Loucy (cell line): ENCODE measurements at regions not wholly inside any gene's neighbourhood (a gene's known extent, or its start where the extent isn't known, plus 50 kb on each side); places are given as distances from the start of the nearest gene placed in this dataset.

Experiments
- H2AFZ ChIP-seq: fragments of 200-600 bp; sonication (generic); 2 replicates; pipeline ENCODE4 v1.6.0; 2016; ENCODE audit warnings: antibody characterized with exemption, mild to moderate bottlenecking, low read length, moderate library complexity
- H3F3A ChIP-seq: fragments of 200-600 bp; 2 replicates; pipeline ENCODE4 v1.6.0; 2016; ENCODE audit warnings: antibody characterized with exemption, low read depth, mild to moderate bottlenecking
- H3K27me3 ChIP-seq: fragments of 200-600 bp; sonication (generic); 2 replicates; pipeline ENCODE4 v1.6.1; 2014; ENCODE audit warnings: low read length, mild to moderate bottlenecking; ENCODE audit not compliant: insufficient read depth, poor library complexity, severe bottlenecking
- H3K36me3 ChIP-seq: fragments of 200-600 bp; sonication (generic); 2 replicates; pipeline ENCODE4 v1.6.1; 2016; ENCODE audit warnings: low read length; ENCODE audit not compliant: insufficient read depth
- H3K4me1 ChIP-seq: fragments of 200-600 bp; sonication (generic); 2 replicates; pipeline ENCODE4 v1.5.1; 2014; ENCODE audit warnings: low read length, mild to moderate bottlenecking; ENCODE audit not compliant: insufficient read depth, poor library complexity, severe bottlenecking
- H3K4me2 ChIP-seq: fragments of 200-600 bp; sonication (generic); 2 replicates; pipeline ENCODE4 v1.6.0; 2014; ENCODE audit warnings: antibody characterized with exemption, low read length, low read depth, mild to moderate bottlenecking; ENCODE audit not compliant: poor library complexity, severe bottlenecking
- H3K4me3 ChIP-seq: fragments of 200-600 bp; sonication (generic); 2 replicates; pipeline ENCODE4 v1.5.1; 2014; ENCODE audit warnings: low read length, mild to moderate bottlenecking, mixed read lengths; ENCODE audit not compliant: poor library complexity, severe bottlenecking
- H3K79me2 ChIP-seq: fragments of 200-600 bp; sonication (generic); 2 replicates; pipeline ENCODE4 v1.6.1; 2014; ENCODE audit warnings: low read length; ENCODE audit not compliant: insufficient read depth
- H3K9ac ChIP-seq: fragments of 200-600 bp; sonication (generic); 2 replicates; pipeline ENCODE4 v1.6.0; 2014; ENCODE audit warnings: mild to moderate bottlenecking, low read depth, low read length, moderate library complexity; ENCODE audit not compliant: poor library complexity, severe bottlenecking
- H3K9me2 ChIP-seq: fragments of 200-600 bp; sonication (generic); replicated peaks from 2 replicates; pipeline ENCODE4 v1.6.1; 2016; ENCODE audit warnings: low read depth, low read length, mixed read lengths
- H3K9me3 ChIP-seq: fragments of 200-600 bp; sonication (generic); 2 replicates; pipeline ENCODE4 v1.6.1; 2014; ENCODE audit warnings: mild to moderate bottlenecking, antibody characterized with exemption, low read length, low read depth; ENCODE audit not compliant: insufficient read depth
- H4K20me1 ChIP-seq: fragments of 200-600 bp; sonication (generic); 2 replicates; pipeline ENCODE4 v1.6.0; 2014; ENCODE audit warnings: antibody characterized with exemption, low read length, mild to moderate bottlenecking; ENCODE audit not compliant: insufficient read depth, poor library complexity, severe bottlenecking
- EZH2phosphoT487 ChIP-seq: fragments of 200-600 bp; IDR thresholded peaks from 2 replicates; pipeline ENCODE4 v1.6.1; 2018; ENCODE audit warnings: antibody characterized with exemption, mild to moderate bottlenecking, moderate library complexity, borderline replicate concordance
- TF ChIP-seq, protein P1 (sequence below): fragments of 200-600 bp; sonication (generic); conservative IDR thresholded peaks from 2 replicates; pipeline ENCODE4 v1.5.1; 2014; ENCODE audit warnings: mild to moderate bottlenecking, antibody characterized with exemption, low read length

DNA sequence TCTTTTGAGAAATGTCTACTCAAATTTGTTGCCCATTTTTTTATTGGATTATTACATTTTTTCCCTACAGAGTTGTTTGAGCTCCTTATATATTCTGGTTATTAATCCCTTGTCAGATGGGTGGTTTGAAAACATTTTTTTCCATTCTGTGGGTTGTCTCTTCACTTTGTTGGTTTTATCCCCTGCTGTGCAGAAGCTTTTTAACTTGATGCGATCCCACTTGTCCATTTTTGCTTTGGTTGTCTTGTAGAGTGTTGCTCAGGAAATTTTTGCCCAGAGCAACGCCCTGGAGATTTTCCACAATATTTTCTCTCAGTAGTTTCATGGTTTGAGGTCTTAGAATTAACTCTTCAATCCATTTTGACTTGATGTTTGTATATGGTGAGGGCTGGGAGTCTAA is 592.8 kb upstream of the GOT2 start:
- TF ChIP-seq, protein P1, sequence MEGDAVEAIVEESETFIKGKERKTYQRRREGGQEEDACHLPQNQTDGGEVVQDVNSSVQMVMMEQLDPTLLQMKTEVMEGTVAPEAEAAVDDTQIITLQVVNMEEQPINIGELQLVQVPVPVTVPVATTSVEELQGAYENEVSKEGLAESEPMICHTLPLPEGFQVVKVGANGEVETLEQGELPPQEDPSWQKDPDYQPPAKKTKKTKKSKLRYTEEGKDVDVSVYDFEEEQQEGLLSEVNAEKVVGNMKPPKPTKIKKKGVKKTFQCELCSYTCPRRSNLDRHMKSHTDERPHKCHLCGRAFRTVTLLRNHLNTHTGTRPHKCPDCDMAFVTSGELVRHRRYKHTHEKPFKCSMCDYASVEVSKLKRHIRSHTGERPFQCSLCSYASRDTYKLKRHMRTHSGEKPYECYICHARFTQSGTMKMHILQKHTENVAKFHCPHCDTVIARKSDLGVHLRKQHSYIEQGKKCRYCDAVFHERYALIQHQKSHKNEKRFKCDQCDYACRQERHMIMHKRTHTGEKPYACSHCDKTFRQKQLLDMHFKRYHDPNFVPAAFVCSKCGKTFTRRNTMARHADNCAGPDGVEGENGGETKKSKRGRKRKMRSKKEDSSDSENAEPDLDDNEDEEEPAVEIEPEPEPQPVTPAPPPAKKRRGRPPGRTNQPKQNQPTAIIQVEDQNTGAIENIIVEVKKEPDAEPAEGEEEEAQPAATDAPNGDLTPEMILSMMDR, result no peak
- TF ChIP-seq EZH2phosphoT487, result no peak
- Histone ChIP-seq H3K79me2 (no peaks in the 10 kb centered on the region), H3K4me2 (no peak overlapping the region), H3F3A (no peaks in the 10 kb centered on the region), H2AFZ (no peak overlapping the region), H3K36me3 (no peaks in the 10 kb centered on the region), H3K27me3 (no peaks in the 10 kb centered on the region), H4K20me1 (no peaks in the 10 kb centered on the region), H3K9ac (no peak overlapping the region), H3K9me2 (no peaks in the 10 kb centered on the region), H3K9me3 (no peaks in the 10 kb centered on the region), H3K4me3 (no peak overlapping the region), H3K4me1 (no peaks in the 10 kb centered on the region)

DNA sequence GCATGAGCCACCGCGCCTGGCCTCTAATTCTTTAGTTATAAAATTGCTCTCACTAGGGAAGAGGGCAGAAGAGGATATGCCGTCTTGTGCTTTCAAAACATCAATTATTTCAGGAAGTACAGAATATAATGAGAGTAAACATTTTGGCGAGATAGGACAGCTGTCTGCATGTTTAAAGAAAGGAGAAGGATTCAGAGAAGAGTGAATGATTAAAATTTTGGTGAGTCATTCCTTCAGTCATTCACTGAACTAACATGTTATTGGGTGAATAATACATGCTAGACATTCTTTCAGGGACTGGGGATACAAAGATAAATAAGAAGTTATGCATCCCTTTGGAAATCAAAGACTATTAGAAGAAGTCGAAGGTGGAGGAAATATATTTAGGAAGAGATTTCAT is 590.3 kb upstream of the GOT2 start:
- Histone ChIP-seq H2AFZ (no peak overlapping the region), H3F3A (no peaks in the 10 kb centered on the region), H3K9ac (no peak overlapping the region), H3K4me3 (no peak overlapping the region), H3K79me2 (no peaks in the 10 kb centered on the region), H3K4me2 (no peak overlapping the region), H3K27me3 (no peaks in the 10 kb centered on the region), H3K9me2 (no peaks in the 10 kb centered on the region), H3K9me3 (no peaks in the 10 kb centered on the region), H3K36me3 (no peaks in the 10 kb centered on the region), H3K4me1 (no peaks in the 10 kb centered on the region), H4K20me1 (no peaks in the 10 kb centered on the region)
- no peak for TF ChIP-seq EZH2phosphoT487
- TF ChIP-seq, protein P1, result no peak

DNA sequence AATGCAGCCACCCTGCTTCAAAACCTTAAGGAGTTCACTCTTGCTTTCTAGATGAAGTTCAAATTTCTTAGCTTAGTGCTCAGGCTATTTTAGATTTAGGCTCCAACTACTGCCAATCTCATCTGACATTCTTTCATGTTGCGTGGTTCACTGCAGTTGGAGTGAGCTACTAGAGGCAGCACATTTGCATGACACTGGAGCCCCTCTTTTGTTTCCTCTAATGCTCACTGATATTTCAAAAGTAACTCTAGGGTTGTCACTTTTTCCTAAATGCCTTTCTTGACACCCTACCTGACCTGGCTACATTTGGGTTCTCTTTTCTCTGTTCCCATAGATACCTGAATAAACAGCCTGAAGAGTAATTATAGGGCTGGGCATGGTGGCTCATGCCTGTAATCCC is 586.5 kb upstream of the GOT2 start:
- Histone ChIP-seq H3K9me3 (no peaks in the 10 kb centered on the region), H3K4me1 (no peaks in the 10 kb centered on the region), H3K9me2 (no peaks in the 10 kb centered on the region), H2AFZ (no peak overlapping the region), H3F3A (no peaks in the 10 kb centered on the region), H3K79me2 (no peaks in the 10 kb centered on the region), H3K9ac (no peak overlapping the region), H3K36me3 (no peaks in the 10 kb centered on the region), H3K27me3 (no peaks in the 10 kb centered on the region), H4K20me1 (no peaks in the 10 kb centered on the region), H3K4me3 (no peak overlapping the region), H3K4me2 (no peak overlapping the region)
- TF ChIP-seq EZH2phosphoT487, result no peak
- TF ChIP-seq, protein P1, result no peak
